H1 (cell line): ENCODE measurements at regions not wholly inside any gene's neighbourhood (a gene's known extent, or its start where the extent isn't known, plus 50 kb on each side); places are given as distances from the start of the nearest gene placed in this dataset.

ENCODE experiments used
- CTCF ChIA-PET: fragments of 300-600 bp; sonication (Branson Sonifier 250); formaldehyde crosslinking; loops from one replicate; lab custom pipeline; 2021; ENCODE audit not compliant: partially characterized antibody; lab: Charles Lee
- POLR2A ChIA-PET: fragments of 300-600 bp; sonication (Branson Sonifier 250); formaldehyde crosslinking; loops from one replicate; lab custom pipeline; 2021; ENCODE audit warnings: inconsistent platforms; ENCODE audit not compliant: partially characterized antibody; lab: Charles Lee
- DNase-seq, 2 experiments: peaks; one replicate each; pipeline versions ENCODE4 v3.0.0 to v3.0.0-alpha.2; 2010 to 2022; ENCODE audit warnings: low spot score in 2 of 2, low read depth in 1 of 2, mixed read lengths in 1 of 2
- FAIRE-seq: peaks from 2 replicates; lab custom pipeline; 2011; peaks lifted over from hg19 to GRCh38; lab: Jason Lieb, UNC
- H2AFZ ChIP-seq: 2 replicates; pipeline ENCODE4 v1.8.1; 2012; ENCODE audit warnings: low read length, inconsistent platforms
- H2AK5ac ChIP-seq: 2 replicates; pipeline ENCODE4 v1.6.1; 2013; ENCODE audit warnings: low read depth, low read length
- H2BK120ac ChIP-seq: replicated peaks from 2 replicates; pipeline ENCODE3; 2013; ENCODE audit warnings: low read depth, low read length, inconsistent platforms
- H2BK12ac ChIP-seq: 2 replicates; pipeline ENCODE4 v1.6.1; 2013; ENCODE audit warnings: low read depth, low read length
- H2BK15ac ChIP-seq: 2 replicates; pipeline ENCODE4 v1.6.1; 2013; ENCODE audit warnings: low read length
- H2BK20ac ChIP-seq: 2 replicates; pipeline ENCODE4 v1.6.1; 2013; ENCODE audit warnings: low read length
- H2BK5ac ChIP-seq: 2 replicates; pipeline ENCODE4 v1.6.1; 2013; ENCODE audit warnings: low read depth, low read length
- H3K14ac ChIP-seq: 2 replicates; pipeline ENCODE4 v1.6.1; 2013; ENCODE audit warnings: inconsistent platforms; ENCODE audit not compliant: insufficient read length
- H3K18ac ChIP-seq: 2 replicates; pipeline ENCODE4 v1.6.1; 2013; ENCODE audit warnings: low read length; ENCODE audit errors: extremely low read depth
- H3K23ac ChIP-seq: 2 replicates; pipeline ENCODE4 v1.6.1; 2013; ENCODE audit warnings: inconsistent platforms; ENCODE audit not compliant: insufficient read length
- H3K23me2 ChIP-seq: 2 replicates; pipeline ENCODE4 v1.6.1; 2013; ENCODE audit warnings: low read depth, low read length
- H3K27ac ChIP-seq: 2 replicates; pipeline ENCODE4 v1.6.1; 2011; ENCODE audit warnings: low read depth, low read length, inconsistent platforms
- H3K27me3 ChIP-seq, 4 experiments: replicated peaks in 1 of 4; 1 replicate in 1 of 4; 2 replicates in 3 of 4; pipeline versions ENCODE4 v1.6.1 to v1.8.1; 2011 to 2013; ENCODE audit warnings: low read length in 3 of 4, mild to moderate bottlenecking in 3 of 4, inconsistent platforms in 2 of 4, mixed read lengths in 2 of 4, moderate library complexity in 1 of 4; ENCODE audit not compliant: control insufficient read depth in 3 of 4, insufficient read depth in 3 of 4; ENCODE audit errors: extremely low read depth in 1 of 4
- H3K36me3 ChIP-seq, 4 experiments: 2 replicates each; pipeline versions ENCODE4 v1.6.1 to v1.8.1; 2011 to 2013; ENCODE audit warnings: mild to moderate bottlenecking in 4 of 4, low read length in 3 of 4, moderate library complexity in 2 of 4, control low read depth in 1 of 4, inconsistent platforms in 1 of 4; ENCODE audit not compliant: insufficient read depth in 4 of 4, control insufficient read depth in 2 of 4
- H3K4ac ChIP-seq: replicated peaks from 2 replicates; pipeline ENCODE3; 2013; ENCODE audit warnings: low read length, low read depth, mixed read lengths, inconsistent platforms; ENCODE audit not compliant: insufficient read length
- H3K4me1 ChIP-seq, 4 experiments: replicated peaks in 1 of 4; 1 replicate in 1 of 4; 2 replicates in 3 of 4; pipeline versions ENCODE4 v1.6.1 to v1.8.1; 2011 to 2013; ENCODE audit warnings: low read length in 3 of 4, inconsistent platforms in 2 of 4, mixed read lengths in 1 of 4; ENCODE audit not compliant: insufficient read depth in 4 of 4, control insufficient read depth in 3 of 4
- H3K4me2 ChIP-seq, 2 experiments: 2 replicates each; pipeline versions ENCODE4 v1.6.1 to v1.8.1; 2011 to 2013; ENCODE audit warnings: low read depth in 2 of 2, low read length in 2 of 2, control low read depth in 1 of 2, inconsistent platforms in 1 of 2, mild to moderate bottlenecking in 1 of 2; ENCODE audit not compliant: insufficient read depth in 1 of 2
- H3K4me3 ChIP-seq, 4 experiments: fragments of 200-600, 300-600 bp in 1 of 4; sonication (generic), shearing (Covaris generic), sonication (Bioruptor Twin) in 1 of 4; 2 replicates each; pipeline versions ENCODE4 v1.5.1 to v1.8.1; 2011 to 2016; ENCODE audit warnings: low read length in 4 of 4, low read depth in 3 of 4, control low read depth in 2 of 4, inconsistent platforms in 2 of 4, mild to moderate bottlenecking in 2 of 4, mixed read lengths in 1 of 4, moderate library complexity in 1 of 4; ENCODE audit not compliant: insufficient read depth in 2 of 4; ENCODE audit errors: extremely low read depth in 1 of 4
- H3K56ac ChIP-seq: replicated peaks from 2 replicates; pipeline ENCODE3; 2013; ENCODE audit warnings: low read depth, mild to moderate bottlenecking, mixed read lengths, low read length, inconsistent platforms; ENCODE audit not compliant: insufficient read length
- H3K79me1 ChIP-seq: 2 replicates; pipeline ENCODE4 v1.6.1; 2013; ENCODE audit warnings: low read depth, low read length, control low read depth
- H3K79me2 ChIP-seq, 2 experiments: 2 replicates each; pipeline versions ENCODE4 v1.6.1 to v1.8.1; 2012 to 2013; ENCODE audit warnings: low read length in 2 of 2, mild to moderate bottlenecking in 2 of 2, inconsistent platforms in 1 of 2; ENCODE audit not compliant: insufficient read depth in 2 of 2, control insufficient read depth in 1 of 2
- H3K9ac ChIP-seq, 4 experiments: replicated peaks in 1 of 4; 1 replicate in 1 of 4; 2 replicates in 3 of 4; pipeline versions ENCODE4 v1.6.1 to v1.8.1; 2011 to 2013; ENCODE audit warnings: low read depth in 3 of 4, low read length in 3 of 4, control low read depth in 2 of 4, mild to moderate bottlenecking in 2 of 4, moderate library complexity in 2 of 4, inconsistent platforms in 1 of 4; ENCODE audit errors: extremely low read depth in 1 of 4
- H3K9me3 ChIP-seq, 2 experiments: 2 replicates each; pipeline versions ENCODE4 v1.6.1 to v1.8.1; 2012 to 2013; ENCODE audit warnings: mild to moderate bottlenecking in 2 of 2, moderate library complexity in 2 of 2, control low read depth in 1 of 2, inconsistent platforms in 1 of 2, low read depth in 1 of 2, low read length in 1 of 2, mixed read lengths in 1 of 2; ENCODE audit not compliant: insufficient read depth in 2 of 2
- H4K20me1 ChIP-seq, 2 experiments: replicated peaks in 1 of 2; 2 replicates each; pipeline versions ENCODE3 to v1.8.1; 2011 to 2013; ENCODE audit warnings: inconsistent platforms in 2 of 2, low read length in 2 of 2, mild to moderate bottlenecking in 1 of 2; ENCODE audit not compliant: insufficient read depth in 2 of 2, control insufficient read depth in 1 of 2
- H4K5ac ChIP-seq: 2 replicates; pipeline ENCODE4 v1.6.1; 2013; ENCODE audit warnings: low read length, low read depth, mixed read lengths, inconsistent platforms; ENCODE audit not compliant: insufficient read length
- H4K8ac ChIP-seq: 2 replicates; pipeline ENCODE4 v1.8.0; 2013; ENCODE audit warnings: mild to moderate bottlenecking, moderate library complexity, low read length, inconsistent platforms; ENCODE audit not compliant: insufficient read depth; ENCODE audit errors: extremely low read depth
- H4K91ac ChIP-seq: replicated peaks from 2 replicates; pipeline ENCODE3; 2013; ENCODE audit warnings: low read length, mixed read lengths, inconsistent platforms; ENCODE audit not compliant: insufficient read length
- BACH1 ChIP-seq: IDR thresholded peaks from 2 replicates; pipeline ENCODE4 v1.6.1; 2012; ENCODE audit warnings: low read length, improper control_type of control experiment
- BCL11A ChIP-seq, 2 experiments: IDR thresholded peaks; one replicate each; pipeline ENCODE4 v1.6.1; 2011; ENCODE audit warnings: low read depth in 2 of 2, low read length in 2 of 2, mild to moderate bottlenecking in 2 of 2
- CHD2 ChIP-seq: IDR thresholded peaks from 2 replicates; pipeline ENCODE4 v1.6.1; 2012; ENCODE audit warnings: low read length, improper control_type of control experiment
- CREB1 ChIP-seq: IDR thresholded peaks from 2 replicates; pipeline ENCODE4 v1.6.1; 2012; ENCODE audit warnings: inconsistent platforms
- EGR1 ChIP-seq: IDR thresholded peaks from 2 replicates; pipeline ENCODE4 v1.6.1; 2011; ENCODE audit warnings: low read depth, low read length, borderline replicate concordance
- EP300 ChIP-seq, 2 experiments: IDR thresholded peaks; 1 replicate in 1 of 2; 2 replicates in 1 of 2; pipeline ENCODE4 v1.6.1; 2011 to 2012; ENCODE audit warnings: low read depth in 2 of 2, low read length in 2 of 2, mild to moderate bottlenecking in 2 of 2, borderline replicate concordance in 1 of 2, inconsistent platforms in 1 of 2, moderate library complexity in 1 of 2
- GABPA ChIP-seq: IDR thresholded peaks from 2 replicates; pipeline ENCODE4 v1.6.1; 2011; ENCODE audit warnings: mild to moderate bottlenecking, low read length, moderate library complexity, borderline replicate concordance; ENCODE audit not compliant: insufficient read depth
- HDAC6 ChIP-seq: IDR thresholded peaks from one replicate; pipeline ENCODE4 v1.7.1; 2012; ENCODE audit warnings: low read depth, mild to moderate bottlenecking, inconsistent platforms, low read length, moderate library complexity
- KDM5A ChIP-seq: fragments of 200-600 bp; IDR thresholded peaks from 2 replicates; pipeline ENCODE4 v1.7.1; 2012; ENCODE audit warnings: mild to moderate bottlenecking, low read length, inconsistent platforms, mixed read lengths
- RBBP5 ChIP-seq: IDR thresholded peaks from 2 replicates; pipeline ENCODE4 v1.7.1; 2012; ENCODE audit warnings: low read depth, mild to moderate bottlenecking, inconsistent platforms, low read length, moderate library complexity, borderline replicate concordance
- SIN3A ChIP-seq, 2 experiments: IDR thresholded peaks in 1 of 2; conservative IDR thresholded peaks in 1 of 2; 2 replicates each; pipeline ENCODE4 v1.6.1; 2011 to 2012; ENCODE audit warnings: low read length in 2 of 2, improper control_type of control experiment in 1 of 2, low read depth in 1 of 2, mild to moderate bottlenecking in 1 of 2
- SP4 ChIP-seq: IDR thresholded peaks from 2 replicates; pipeline ENCODE4 v1.6.1; 2012; ENCODE audit warnings: low read length, inconsistent platforms
- SRF ChIP-seq: IDR thresholded peaks from 2 replicates; pipeline ENCODE4 v1.6.1; 2011; ENCODE audit warnings: mild to moderate bottlenecking, low read depth, low read length, moderate library complexity
- TCF12 ChIP-seq: IDR thresholded peaks from 2 replicates; pipeline ENCODE4 v1.6.1; 2011; ENCODE audit warnings: low read depth, mild to moderate bottlenecking, low read length
- ZNF274 ChIP-seq: IDR thresholded peaks from 2 replicates; pipeline ENCODE4 v1.7.0; 2012; ENCODE audit warnings: low read length, borderline replicate concordance; ENCODE audit errors: extremely low read depth
- WGBS, 2 experiments: shearing (Covaris generic) in 1 of 2; methylation state at CpG; one replicate each; pipeline versions ENCODE4 v1.1.6 to v1.1.7; 2013 to 2015; ENCODE audit warnings: low lambda C conversion rate in 2 of 2, mixed read lengths in 2 of 2, inconsistent platforms in 1 of 2, low coverage in 1 of 2, missing lambda C conversion rate in 1 of 2; ENCODE audit not compliant: insufficient replicate concordance in 2 of 2, insufficient coverage in 1 of 2, insufficient read length in 1 of 2; ENCODE audit errors: extremely low coverage in 1 of 2, missing lambda C conversion rate in 1 of 2; 5-methylcytosine and 5-hydroxymethylcytosine counted together

- Histone ChIP-seq H3K4me2 (no peak overlapping the region), H3K36me3 (no peaks in the 10 kb centered on the region), H2BK120ac (no peak overlapping the region), H3K9ac (no peak overlapping the region), H3K27ac (no peak overlapping the region), H3K56ac (no peak overlapping the region), H3K23ac (no peak overlapping the region), H3K4me3 (no peak overlapping the region), H3K27me3 (no peaks in the 10 kb centered on the region), H3K9me3 (no peaks in the 10 kb centered on the region), H3K18ac (no peak overlapping the region), H3K79me1 (no peaks in the 10 kb centered on the region), H2BK20ac (no peak overlapping the region), H3K79me2 (no peaks in the 10 kb centered on the region), H2AK5ac (no peak overlapping the region), H4K91ac (no peak overlapping the region), H2AFZ (no peak overlapping the region), H2BK15ac (no peak overlapping the region), H4K20me1 (no peaks in the 10 kb centered on the region), H2BK12ac (no peak overlapping the region), H3K4me1 (no peaks in the 10 kb centered on the region), H3K4ac (no peak overlapping the region), H2BK5ac (no peak overlapping the region), H3K14ac (no peak overlapping the region), H4K8ac (no peak overlapping the region), H3K23me2 (no peaks in the 10 kb centered on the region; the same call in 1 of the 2 replicates), H4K5ac (no peak overlapping the region)
- CTCF ChIA-PET: no interaction called here
- POLR2A ChIA-PET: no interaction called here
- FAIRE-seq: no peak
- no peak for DNase-seq
- 80% methylated on average over 1 of the region's 1 CpG; no CpG with 5 or more reads in 1 of the 2 experiments for WGBS, 2 experiments
- TF ChIP-seq KDM5A (no peak), EP300 (IDR thresholded peaks at IDR 0.05; ENCODE audit: borderline replicate concordance in 1 of 2, low read depth in 2 of 2, low read length in 2 of 2) (no peak), ZNF274 (no peak), BACH1 (no peak), RBBP5 (no peak), TCF12 (no peak), SP4 (no peak), SIN3A (conservative IDR thresholded peaks at IDR 0.05 in 1 of 2, IDR thresholded peaks at IDR 0.05 in 1 of 2; ENCODE audit: low read depth in 1 of 2, low read length in 2 of 2) (no peak), SRF (no peak), CREB1 (no peak), EGR1 (no peak), HDAC6 (no peak), CHD2 (no peak), BCL11A (IDR thresholded peaks at IDR 0.05; ENCODE audit: low read depth in 2 of 2, low read length in 2 of 2) (no peak), GABPA (no peak)
Observed at GRCh38 chr4:137979938-137980337, 262.2 kb downstream of the SLC7A11 start.
